Kidney tubule cell (primary cell): ENCODE measurements at regions not wholly inside any gene's neighbourhood (a gene's known extent, or its start where the extent isn't known, plus 50 kb on each side); places are given as distances from the start of the nearest gene placed in this dataset.

ENCODE experiments used
- DNase-seq: peaks from one replicate; pipeline ENCODE4 v3.0.0-alpha.2; 2018; ENCODE audit warnings: low spot score

GRCh38 chr7:115883629-115884028, 146.9 kb downstream of the TFEC start:
- DNase-seq = no peak

DNA sequence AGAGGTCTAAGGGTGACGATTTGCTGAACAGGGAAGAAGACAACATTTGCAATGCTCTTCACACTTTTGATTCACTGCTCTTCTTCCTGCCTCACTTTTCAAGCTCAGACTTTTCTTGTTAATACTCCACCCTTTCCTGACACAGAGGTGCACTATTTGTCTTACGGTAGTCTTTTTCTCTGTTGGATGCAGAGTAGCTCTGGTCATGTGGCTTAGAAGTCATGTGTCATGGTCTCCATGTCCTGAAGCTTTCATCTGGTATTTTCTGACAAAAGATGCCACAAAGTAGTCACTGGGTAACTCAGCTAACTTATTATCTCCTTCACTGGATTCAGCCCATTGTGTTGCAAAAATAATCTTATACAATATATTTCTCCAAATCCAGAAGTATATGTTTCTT, 149.1 kb downstream of the TFEC start:
- DNase-seq = no peak

DNA sequence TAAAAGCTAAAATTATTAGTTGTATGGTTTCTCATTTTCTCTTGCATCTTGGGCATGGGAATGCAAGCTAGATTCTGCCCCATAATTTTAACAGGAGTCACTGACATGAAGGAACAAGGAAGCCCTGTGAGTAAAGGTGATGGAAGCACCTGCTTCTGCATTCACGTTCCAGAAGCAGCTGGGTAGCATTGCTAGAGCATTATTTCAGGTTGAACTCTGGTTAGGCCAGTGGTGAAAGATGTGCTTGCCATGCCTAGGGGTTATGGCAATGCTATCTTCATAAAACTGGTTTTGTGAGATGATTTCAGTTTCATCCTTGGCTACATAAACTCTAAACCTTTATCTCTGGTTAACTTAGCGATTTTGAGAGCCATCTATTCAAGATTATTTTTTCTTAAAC, 151.4 kb downstream of the TFEC start:
- no peak for DNase-seq

GRCh38 chr7:115869801-115870200, 160.8 kb downstream of the TFEC start:
- DNase-seq = no peak

DNA sequence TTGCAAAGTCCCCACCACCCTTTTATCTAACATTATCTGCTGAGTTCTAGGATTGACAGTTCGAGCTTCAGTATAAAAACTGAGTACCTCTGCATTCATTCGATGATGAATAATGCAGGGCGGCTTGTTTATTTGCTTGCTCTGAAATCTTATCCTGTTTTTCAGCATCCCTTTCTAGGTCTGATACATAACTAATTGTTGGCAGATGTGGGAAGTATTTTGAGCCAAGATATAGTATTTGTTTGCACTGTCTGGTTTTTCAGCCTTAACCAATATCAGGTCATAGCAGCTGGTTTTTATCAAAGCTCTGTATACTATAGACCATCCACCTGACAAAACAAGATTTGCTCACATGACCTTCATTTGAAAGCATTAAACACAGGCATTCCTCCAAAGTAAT, 161.4 kb downstream of the TFEC start:
- no peak for DNase-seq

DNA sequence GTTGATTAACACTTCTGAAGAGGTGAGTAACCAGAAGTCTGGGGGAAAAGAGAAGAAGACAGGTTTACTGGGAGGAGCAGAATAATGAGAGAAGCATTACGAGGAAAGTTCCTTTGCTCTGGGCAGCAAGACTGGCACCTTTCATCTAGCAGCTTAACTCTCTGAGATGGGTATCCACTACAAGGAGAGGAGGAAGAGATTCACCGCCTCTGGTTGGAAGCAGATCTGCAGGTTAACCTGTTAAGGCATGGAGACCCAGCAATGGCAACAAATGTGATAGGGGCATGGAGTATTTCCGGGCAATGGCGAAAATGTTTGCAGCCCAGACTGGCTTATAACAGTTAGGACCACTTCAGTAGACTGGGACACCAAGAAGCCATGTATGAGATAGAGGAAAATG, 162.2 kb downstream of the TFEC start:
- DNase-seq = no peak

DNA sequence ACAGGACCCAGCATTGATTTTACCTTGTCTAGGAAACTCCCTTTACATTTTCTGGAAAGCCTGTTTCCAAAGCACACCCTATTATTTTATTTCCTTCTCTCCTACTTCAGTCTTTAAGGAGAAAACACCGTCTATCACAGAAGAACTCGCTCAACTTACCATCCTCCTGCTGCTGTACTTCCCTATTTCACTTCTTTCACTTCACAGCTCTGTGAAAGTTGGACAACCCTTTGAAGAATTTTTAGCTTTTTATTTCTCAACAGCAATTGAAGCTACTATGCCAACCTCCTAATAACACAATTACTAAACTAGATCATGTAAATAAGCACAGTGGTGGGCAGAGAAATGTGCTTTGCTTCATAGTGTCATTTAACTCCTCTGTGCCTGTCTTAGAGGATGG, 166.5 kb downstream of the TFEC start:
- no peak for DNase-seq

- peak; percentile 56 for DNase-seq
Measured at GRCh38 chr7:115851291-115851690, 179.3 kb downstream of the TFEC start.

GRCh38 chr7:115850774-115851173, 179.8 kb downstream of the TFEC start:
- no peak for DNase-seq

GRCh38 chr7:115844857-115845256, 185.7 kb downstream of the TFEC start:
- DNase-seq = peak; percentile 36

DNA sequence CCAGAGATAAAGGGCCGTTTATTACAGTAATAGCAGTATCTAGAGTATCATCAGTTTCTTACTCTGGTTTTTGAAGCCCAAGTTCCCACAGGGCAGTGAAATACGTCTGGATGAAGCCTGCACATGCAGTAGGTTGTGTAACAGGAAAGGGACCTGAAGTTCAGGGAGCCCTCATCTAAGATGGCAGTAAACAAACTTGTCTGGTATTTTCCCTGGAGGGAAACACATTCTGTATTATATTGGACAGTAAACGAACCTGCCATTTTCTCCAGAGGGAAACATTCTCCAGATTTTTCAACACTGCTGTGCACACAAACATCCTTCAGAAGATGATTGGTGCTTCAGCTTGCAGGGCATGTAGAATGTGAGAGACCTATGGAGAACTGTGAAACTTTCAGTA, 189.9 kb downstream of the TFEC start:
- no peak for DNase-seq

DNA sequence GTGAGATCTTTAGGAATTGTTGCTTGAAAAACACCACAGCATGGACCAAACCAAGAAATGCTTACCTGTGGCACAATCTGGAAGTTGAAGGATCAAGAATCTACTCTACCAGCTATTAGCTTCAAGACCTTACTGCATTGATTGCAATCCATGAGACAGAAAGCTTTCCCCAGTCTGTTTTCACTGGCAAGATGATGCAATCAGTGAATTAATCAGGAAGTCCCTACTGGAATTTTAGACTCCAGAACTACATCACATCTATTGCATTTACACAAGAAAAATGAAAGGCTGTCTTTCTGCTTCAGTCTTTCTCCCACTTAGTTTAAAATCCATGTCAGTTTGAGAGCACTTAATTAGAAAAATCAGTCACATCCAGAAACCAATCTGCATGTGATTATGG, 191.7 kb downstream of the TFEC start:
- DNase-seq = peak; percentile 3

DNA sequence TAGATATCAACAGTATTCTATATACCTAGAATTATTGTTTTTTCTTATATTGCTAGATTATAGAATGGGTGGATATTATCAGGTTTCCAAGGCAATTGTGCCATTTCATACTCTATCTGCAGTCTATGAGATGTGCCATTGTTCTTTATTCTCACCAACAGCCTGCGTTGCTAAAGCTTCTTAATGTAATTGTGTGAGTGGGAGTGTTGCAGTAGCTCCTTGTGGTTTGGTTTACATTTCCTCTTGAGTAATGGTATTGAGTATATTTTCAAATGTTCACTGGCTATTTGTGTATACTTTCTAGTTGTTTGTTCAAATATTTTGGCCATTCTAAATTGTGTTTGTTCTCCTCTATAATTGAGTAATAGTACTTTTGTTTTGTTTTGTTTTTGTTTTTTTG, 199.2 kb downstream of the TFEC start:
- no peak for DNase-seq

DNA sequence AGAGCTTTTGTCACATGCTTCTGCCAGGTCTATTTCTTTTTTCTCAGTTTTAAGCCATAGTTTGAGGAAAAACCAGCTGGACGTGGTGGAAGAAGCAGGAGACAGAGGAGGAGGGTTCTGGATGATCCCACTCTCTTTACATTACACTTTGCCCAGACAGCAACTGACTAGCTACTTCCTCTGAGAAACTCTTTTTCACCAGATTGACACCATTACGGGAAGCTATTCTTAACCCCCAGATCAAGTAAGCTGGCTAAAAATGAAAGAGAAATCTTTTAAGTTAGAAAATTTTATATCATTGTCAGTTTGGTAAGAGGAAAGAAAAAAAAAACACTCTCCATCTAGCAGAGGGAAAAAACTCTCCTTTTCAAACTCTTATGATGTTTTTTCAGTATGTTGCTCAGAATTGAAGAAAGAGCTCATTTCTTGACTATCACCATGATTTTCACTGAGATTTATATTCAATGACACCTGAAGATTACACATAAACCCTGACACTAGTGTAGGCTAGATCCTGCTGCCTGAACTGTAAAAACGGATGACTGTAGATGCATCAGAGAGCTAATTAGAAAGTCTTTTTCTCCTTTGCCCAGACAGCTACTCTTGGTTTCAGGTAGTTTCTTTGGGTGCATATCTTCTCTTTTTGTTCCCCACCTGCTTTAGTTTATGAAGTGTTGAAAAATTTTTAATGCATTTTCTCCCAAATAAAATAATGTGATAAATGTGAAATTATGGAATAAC, 203.1 kb downstream of the TFEC start:
- no peak for DNase-seq

DNA sequence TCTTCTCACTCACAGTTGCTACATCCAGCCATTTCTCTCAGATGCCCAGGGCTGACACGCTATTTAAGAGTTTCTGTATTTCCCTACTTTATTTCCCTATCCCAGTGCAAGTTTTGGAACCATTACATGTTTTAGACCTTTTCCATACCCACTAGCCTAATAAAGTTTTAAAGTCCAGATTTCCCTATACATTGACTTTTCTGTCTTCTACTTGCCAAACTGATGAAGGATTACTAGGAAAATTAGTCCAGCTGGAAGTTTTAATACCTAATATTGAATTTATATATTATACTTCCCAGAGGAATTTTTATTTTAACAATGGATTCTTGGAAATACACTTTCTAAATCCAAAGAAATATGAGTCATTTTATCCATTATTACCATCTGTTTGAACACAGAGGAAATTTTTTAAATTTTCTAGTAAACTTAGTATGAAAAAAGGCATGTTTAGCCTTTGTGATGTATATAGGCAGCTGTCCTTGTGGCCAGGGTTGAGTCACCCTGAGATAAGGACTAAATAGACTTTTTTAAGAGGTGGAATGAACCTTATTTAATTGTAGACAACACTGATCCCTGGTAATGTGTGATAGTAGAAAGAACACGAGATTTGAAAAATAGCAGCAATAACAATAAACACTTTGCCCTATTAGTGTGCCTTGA, 205.0 kb downstream of the TFEC start:
- no peak for DNase-seq

DNA sequence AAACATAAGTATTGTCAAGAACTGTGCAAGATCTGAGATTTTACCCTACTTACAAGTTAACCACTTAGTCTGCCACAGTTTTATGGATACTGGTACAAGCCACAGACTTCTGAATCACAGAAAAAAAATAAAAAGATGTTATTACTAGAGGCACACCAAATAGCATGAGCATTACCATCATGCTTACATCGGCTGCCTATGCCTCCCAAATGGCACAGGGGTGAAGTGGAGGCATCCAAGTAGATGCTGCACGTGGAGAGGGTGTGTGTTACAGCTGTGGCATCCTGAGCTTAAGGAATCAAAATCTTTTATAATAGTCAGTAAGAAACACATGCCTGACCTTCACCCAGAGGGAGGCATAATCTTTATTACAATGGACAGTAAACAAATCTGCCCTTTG, 207.8 kb downstream of the TFEC start:
- no peak for DNase-seq

DNA sequence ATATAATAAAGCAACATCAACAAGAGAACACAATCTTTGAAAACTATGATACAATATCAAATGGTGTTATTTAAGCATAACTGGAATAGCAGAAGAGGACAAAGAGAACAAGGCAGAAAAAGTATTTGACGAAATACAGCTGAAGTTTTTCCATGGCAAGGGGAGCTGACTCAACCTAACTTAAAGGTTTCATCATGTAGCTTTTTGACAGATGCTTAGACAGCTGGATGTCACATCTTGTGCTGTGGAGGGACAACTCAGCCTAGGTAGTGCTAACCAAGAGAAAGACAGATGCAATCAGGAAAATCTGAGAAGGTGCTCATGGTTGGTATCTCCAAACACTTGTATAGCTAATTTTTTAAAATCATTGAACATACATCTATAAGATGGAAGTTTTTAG, 208.2 kb downstream of the TFEC start:
- DNase-seq = no peak

- no peak for DNase-seq
Measured at GRCh38 chr7:115816318-115816974, 214.1 kb downstream of the TFEC start.

GRCh38 chr7:115812794-115813193, 217.8 kb downstream of the TFEC start:
- DNase-seq = no peak

- DNase-seq = no peak
Measured at GRCh38 chr7:115805458-115805857, 225.1 kb downstream of the TFEC start.

DNA sequence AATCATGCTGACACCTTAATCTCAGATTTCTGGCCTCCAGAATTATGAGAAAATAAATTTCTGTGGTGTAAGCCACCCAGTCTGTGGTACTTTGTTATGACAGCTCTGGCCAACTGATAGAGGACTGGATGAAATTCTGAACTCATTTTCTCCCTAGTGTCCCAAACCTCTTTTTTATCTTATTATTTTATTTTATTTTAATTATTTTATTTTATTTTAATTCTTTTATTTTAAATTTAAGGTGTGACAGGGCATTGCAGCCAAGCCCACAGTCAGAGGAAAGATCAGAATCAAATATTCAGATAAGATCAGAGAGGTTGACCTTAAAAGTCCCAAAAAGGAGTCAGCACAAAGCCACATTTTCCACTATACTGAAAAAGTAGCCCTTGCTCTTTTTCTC, 228.1 kb downstream of the TFEC start:
- DNase-seq = no peak

DNA sequence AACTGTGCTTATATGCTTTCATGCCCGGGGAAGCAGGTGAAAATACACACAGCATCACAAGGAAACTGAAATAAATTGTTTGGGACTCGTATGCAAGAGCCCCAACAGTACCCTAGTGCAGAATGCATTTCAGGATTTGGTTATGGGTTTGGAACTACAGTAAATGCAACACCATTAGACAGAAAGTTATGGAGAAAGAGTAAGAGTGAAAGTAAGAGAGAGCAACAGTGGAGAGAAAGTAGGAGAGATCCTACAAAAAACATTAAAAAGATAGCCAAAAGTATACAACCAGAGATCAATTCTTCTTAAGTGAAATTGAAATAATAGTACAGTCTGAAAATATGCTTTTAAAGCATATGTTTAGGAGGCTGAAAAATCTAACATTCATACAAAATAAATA, 231.1 kb downstream of the TFEC start:
- DNase-seq = no peak

DNA sequence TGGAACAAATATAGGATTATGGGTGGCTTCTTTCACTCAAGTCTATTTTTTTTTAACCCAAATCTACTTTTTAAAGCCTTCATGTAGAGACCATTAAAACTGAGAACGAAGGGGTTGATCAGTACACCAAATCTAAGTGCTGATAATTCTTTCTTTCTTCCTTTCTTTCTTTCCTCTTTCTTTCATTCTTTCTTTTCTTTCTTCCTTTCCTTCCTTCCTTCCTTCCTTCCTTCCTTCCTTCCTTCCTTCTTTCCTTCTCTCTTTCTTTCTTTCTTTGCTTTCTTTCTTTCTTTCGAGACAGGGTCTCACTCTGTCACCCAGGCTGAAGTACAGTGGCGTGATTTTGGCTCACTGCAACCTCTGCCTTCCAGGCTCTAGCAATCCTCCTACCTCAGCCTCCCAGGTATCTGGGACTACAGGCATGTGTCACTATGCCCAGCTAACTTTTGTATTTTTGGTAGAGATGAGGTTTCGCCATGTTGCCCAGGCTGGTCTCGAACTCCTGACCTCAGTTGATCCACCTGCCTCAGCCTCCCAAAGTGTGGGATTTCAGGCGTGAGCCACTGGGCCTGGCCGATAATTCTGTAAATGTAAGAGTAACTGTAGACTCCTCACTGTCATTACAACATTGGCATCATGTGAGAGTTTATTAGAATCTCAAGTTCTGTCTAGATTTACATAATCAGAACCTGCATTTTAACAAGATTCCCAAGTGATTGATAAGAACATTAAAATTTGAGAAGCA, 236.4 kb downstream of the TFEC start:
- DNase-seq = no peak
